Gastrocnemius medialis (tissue), 4 donors: ENCODE measurements at regions not wholly inside any gene's neighbourhood (a gene's known extent, or its start where the extent isn't known, plus 50 kb on each side); places are given as distances from the start of the nearest gene placed in this dataset.

ENCODE experiments used
- ATAC-seq, 2 donors: fragments of 150-250 bp; one replicate each; pipeline ENCODE4 v1.9.1; 2016
- DNase-seq, 2 donors: peaks; one replicate each; pipeline ENCODE4 v3.0.0-alpha.2; 2019
- H3K27ac ChIP-seq, 4 donors: fragments of 200-600 bp; sonication (generic); 1 replicate in 1 of 4; 2 replicates in 3 of 4; pipeline ENCODE4 v1.5.1; 2016 to 2018; ENCODE audit warnings: mild to moderate bottlenecking in 2 of 4, moderate library complexity in 1 of 4
- H3K27me3 ChIP-seq, 3 donors: fragments of 200-600 bp; sonication (generic) in 2 of 3; 1 replicate in 1 of 3; 2 replicates in 2 of 3; pipeline versions ENCODE4 v1.5.1 to v1.6.0; 2016 to 2019; ENCODE audit warnings: mild to moderate bottlenecking in 1 of 3, moderate library complexity in 1 of 3
- H3K36me3 ChIP-seq, 2 donors: fragments of 200-600 bp; sonication (generic) in 1 of 2; one replicate each; pipeline ENCODE4 v1.5.1; 2017 to 2018
- H3K4me1 ChIP-seq, 2 donors: fragments of 200-600 bp; sonication (generic) in 1 of 2; one replicate each; pipeline ENCODE4 v1.5.1; 2016 to 2017; ENCODE audit warnings: mild to moderate bottlenecking in 2 of 2
- H3K4me3 ChIP-seq, 4 donors: fragments of 200-600 bp; sonication (generic) in 3 of 4; 1 replicate in 1 of 4; 2 replicates in 3 of 4; pipeline ENCODE4 v1.5.1; 2016 to 2019; ENCODE audit warnings: mild to moderate bottlenecking in 2 of 4
- H3K9me3 ChIP-seq, 3 donors: fragments of 200-600 bp; sonication (generic) in 2 of 3; 1 replicate in 1 of 3; 2 replicates in 2 of 3; pipeline ENCODE4 v1.5.1; 2016 to 2019
- POLR2A ChIP-seq, 2 donors: fragments of 450-650 bp; IDR thresholded peaks; one replicate each; pipeline ENCODE4 v1.6.1; 2017; ENCODE audit warnings: antibody characterized with exemption in 2 of 2, mild to moderate bottlenecking in 2 of 2, moderate library complexity in 2 of 2
- in situ Hi-C, 4 donors: fragments of 200-750 bp; cut with MboI; loops; one replicate each; pipeline versions ENCODE4 v1.15.0 to v1.8.0; 2017; ENCODE audit warnings: low sequenced_read_pairs in 4 of 4
- intact Hi-C: fragments of 100-400 bp; cut with DNase I; formaldehyde crosslinking; loops from one replicate; pipeline ENCODE4 v1.15.1; 2023; ENCODE audit warnings: low total_unique reads
- TF ChIP-seq, protein P1 (sequence below), 5 experiments: fragments of 450-650 bp in 3 of 5; fragments of 200-600 bp in 2 of 5; sonication (generic) in 2 of 5; IDR thresholded peaks in 4 of 5; conservative IDR thresholded peaks in 1 of 5; 1 replicate in 4 of 5; 2 replicates in 1 of 5; pipeline ENCODE4 v1.5.1; 2016 to 2019; ENCODE audit warnings: antibody characterized with exemption in 5 of 5, mild to moderate bottlenecking in 3 of 5, moderate library complexity in 3 of 5

DNA sequence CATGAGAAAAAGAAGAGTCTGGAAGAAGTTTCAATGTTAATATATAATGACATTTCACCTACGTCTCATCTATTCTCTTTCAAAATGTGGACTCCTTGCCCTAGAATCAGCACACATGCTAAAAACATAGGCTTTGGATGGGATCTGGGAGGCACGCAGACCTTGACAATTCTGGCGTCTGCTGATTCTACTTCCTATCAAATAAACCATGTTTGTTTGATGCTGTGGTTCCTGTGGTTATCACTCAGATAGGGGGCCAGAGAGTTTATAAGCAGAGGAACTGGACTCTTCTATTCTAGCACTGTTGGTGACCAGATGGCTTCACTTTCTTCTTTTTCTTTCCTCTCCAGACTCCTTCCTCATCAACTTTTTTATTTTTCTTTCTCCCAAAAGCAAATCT, 336.8 kb downstream of the DIPK2A start:
- H3K36me3 ChIP-seq, result no peaks in the 10 kb centered on the region
- no peak overlapping the region for H3K4me3 ChIP-seq
- no peaks in the 10 kb centered on the region for H3K9me3 ChIP-seq
- H3K27ac ChIP-seq, result no peak overlapping the region
- DNase-seq (no peak), ATAC-seq (no peak)
- intact Hi-C loops (no loop called here), in situ Hi-C loops (no loop called here)
- H3K4me1 ChIP-seq, result no peaks in the 10 kb centered on the region
- H3K27me3 ChIP-seq, result no peaks in the 10 kb centered on the region
- no peak for TF ChIP-seq POLR2A (IDR thresholded peaks at IDR 0.05)
- TF ChIP-seq, protein P1, sequence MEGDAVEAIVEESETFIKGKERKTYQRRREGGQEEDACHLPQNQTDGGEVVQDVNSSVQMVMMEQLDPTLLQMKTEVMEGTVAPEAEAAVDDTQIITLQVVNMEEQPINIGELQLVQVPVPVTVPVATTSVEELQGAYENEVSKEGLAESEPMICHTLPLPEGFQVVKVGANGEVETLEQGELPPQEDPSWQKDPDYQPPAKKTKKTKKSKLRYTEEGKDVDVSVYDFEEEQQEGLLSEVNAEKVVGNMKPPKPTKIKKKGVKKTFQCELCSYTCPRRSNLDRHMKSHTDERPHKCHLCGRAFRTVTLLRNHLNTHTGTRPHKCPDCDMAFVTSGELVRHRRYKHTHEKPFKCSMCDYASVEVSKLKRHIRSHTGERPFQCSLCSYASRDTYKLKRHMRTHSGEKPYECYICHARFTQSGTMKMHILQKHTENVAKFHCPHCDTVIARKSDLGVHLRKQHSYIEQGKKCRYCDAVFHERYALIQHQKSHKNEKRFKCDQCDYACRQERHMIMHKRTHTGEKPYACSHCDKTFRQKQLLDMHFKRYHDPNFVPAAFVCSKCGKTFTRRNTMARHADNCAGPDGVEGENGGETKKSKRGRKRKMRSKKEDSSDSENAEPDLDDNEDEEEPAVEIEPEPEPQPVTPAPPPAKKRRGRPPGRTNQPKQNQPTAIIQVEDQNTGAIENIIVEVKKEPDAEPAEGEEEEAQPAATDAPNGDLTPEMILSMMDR (IDR thresholded peaks at IDR 0.05 in 4 of 5, conservative IDR thresholded peaks at IDR 0.05 in 1 of 5), result no peak

DNA sequence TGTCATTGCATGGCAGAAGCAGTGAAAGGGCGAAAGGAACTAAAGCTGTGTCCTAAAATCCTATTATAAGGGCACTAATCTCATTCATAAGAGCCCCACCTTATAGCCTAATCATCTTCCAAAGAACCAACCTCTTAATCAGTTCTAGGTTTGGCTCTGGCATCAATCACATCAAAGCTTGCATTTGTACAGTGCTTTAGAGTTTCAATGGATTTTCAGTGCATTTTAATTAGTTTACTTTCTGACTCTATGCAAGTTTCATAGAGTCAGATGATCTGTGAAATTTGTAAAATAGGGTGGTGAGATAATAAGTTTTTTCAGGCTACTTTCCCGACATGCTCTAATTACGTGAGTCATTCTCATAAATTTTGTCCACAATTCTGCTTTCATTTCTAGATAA, 341.1 kb downstream of the DIPK2A start:
- intact Hi-C loops (no loop called here), in situ Hi-C loops (no loop called here)
- no peak overlapping the region for H3K4me3 ChIP-seq
- no peaks in the 10 kb centered on the region for H3K9me3 ChIP-seq
- no peaks in the 10 kb centered on the region for H3K36me3 ChIP-seq
- H3K4me1 ChIP-seq, result no peaks in the 10 kb centered on the region
- no peak for ATAC-seq
- TF ChIP-seq, protein P1 (IDR thresholded peaks at IDR 0.05 in 4 of 5, conservative IDR thresholded peaks at IDR 0.05 in 1 of 5), result no peak
- TF ChIP-seq POLR2A (IDR thresholded peaks at IDR 0.05), result no peak
- H3K27ac ChIP-seq, result no peak overlapping the region
- DNase-seq, result no peak
- H3K27me3 ChIP-seq, result no peaks in the 10 kb centered on the region

DNA sequence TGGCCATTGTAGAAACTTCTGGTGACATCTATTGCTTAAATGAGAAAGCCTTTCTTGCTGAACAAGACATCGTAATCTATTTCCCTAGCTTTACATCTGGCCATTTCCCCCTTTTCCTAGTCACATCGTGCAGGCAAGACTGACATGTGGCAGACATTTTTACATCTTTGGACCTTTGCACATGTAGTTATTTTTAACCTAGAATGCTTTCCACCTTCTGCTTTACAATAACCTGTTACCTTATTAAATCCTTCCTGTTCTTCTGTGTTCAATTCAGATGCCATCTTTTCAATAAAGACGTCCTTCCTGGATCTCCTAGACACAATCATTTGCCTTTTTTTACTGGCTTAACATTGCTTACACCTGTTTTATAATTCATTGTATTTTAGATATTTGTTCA, 343.3 kb downstream of the DIPK2A start:
- H3K36me3 ChIP-seq, result no peaks in the 10 kb centered on the region
- no peak for DNase-seq
- no peaks in the 10 kb centered on the region for H3K9me3 ChIP-seq
- in situ Hi-C loops, result no loop called here
- H3K4me1 ChIP-seq, result no peaks in the 10 kb centered on the region
- no peak for TF ChIP-seq POLR2A (IDR thresholded peaks at IDR 0.05)
- TF ChIP-seq, protein P1 (IDR thresholded peaks at IDR 0.05 in 4 of 5, conservative IDR thresholded peaks at IDR 0.05 in 1 of 5), result no peak
- H3K27me3 ChIP-seq, result no peaks in the 10 kb centered on the region
- intact Hi-C loops, result no loop called here
- H3K27ac ChIP-seq, result no peak overlapping the region
- no peak overlapping the region for H3K4me3 ChIP-seq
- ATAC-seq, result no peak

DNA sequence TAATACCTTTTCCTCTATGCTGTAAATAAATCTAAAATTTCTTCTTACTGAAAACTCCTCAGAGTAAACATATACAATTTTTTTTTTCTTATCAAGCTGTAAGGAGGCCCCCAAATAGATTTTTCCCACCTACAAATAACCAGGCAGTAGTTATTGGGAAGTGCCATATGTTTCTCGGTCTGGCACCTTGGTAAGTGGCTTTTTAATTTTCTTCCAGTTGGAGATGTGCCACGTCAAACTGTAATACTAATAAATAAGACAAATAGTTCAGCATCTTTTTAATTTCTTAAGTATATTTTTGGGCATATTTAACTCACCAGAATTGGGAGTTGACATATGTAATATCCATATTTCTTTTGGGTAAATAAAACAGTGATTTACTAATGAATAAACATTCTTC, 346.3 kb downstream of the DIPK2A start:
- H3K4me3 ChIP-seq, result no peak overlapping the region
- no peaks in the 10 kb centered on the region for H3K36me3 ChIP-seq
- in situ Hi-C loops (no loop called here), intact Hi-C loops (no loop called here)
- DNase-seq (no peak), ATAC-seq (no peak)
- H3K9me3 ChIP-seq, result no peaks in the 10 kb centered on the region
- no peaks in the 10 kb centered on the region for H3K27me3 ChIP-seq
- H3K27ac ChIP-seq, result no peak overlapping the region
- TF ChIP-seq POLR2A (IDR thresholded peaks at IDR 0.05), result no peak
- TF ChIP-seq, protein P1 (IDR thresholded peaks at IDR 0.05 in 4 of 5, conservative IDR thresholded peaks at IDR 0.05 in 1 of 5), result no peak
- no peaks in the 10 kb centered on the region for H3K4me1 ChIP-seq

DNA sequence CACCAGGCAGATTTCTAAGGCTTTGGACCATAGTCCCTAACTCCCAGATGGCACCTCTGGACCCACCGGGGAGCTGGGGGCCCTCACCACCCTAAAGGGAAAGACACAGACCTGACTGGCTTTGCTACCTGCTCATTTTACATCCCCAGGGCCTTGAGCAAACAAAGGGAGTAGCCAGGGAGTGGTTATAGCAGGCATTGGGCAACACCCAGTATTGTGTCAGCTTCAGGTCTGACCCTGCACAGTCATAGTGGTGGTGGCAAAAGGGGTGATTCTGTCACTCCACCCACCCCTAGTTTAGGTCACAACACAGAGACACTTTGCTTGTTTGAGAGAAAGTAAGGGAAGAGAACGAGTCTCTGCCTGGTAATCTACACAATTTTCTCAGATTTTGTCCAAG, 352.5 kb downstream of the DIPK2A start:
- H3K4me3 ChIP-seq, result no peak overlapping the region
- intact Hi-C loops, result no loop called here
- no peaks in the 10 kb centered on the region for H3K9me3 ChIP-seq
- in situ Hi-C loops, result no loop called here
- H3K4me1 ChIP-seq, result no peaks in the 10 kb centered on the region
- TF ChIP-seq, protein P1 (IDR thresholded peaks at IDR 0.05 in 4 of 5, conservative IDR thresholded peaks at IDR 0.05 in 1 of 5), result no peak
- no peak for TF ChIP-seq POLR2A (IDR thresholded peaks at IDR 0.05)
- no peak for DNase-seq
- no peak overlapping the region for H3K27ac ChIP-seq
- no peaks in the 10 kb centered on the region for H3K27me3 ChIP-seq
- no peak for ATAC-seq
- H3K36me3 ChIP-seq, result no peaks in the 10 kb centered on the region
